C4-2B (cell line): ENCODE measurements at regions not wholly inside any gene's neighbourhood (a gene's known extent, or its start where the extent isn't known, plus 50 kb on each side); places are given as distances from the start of the nearest gene placed in this dataset.

Experiments
- CTCF ChIP-seq: fragments of 450-650 bp; conservative IDR thresholded peaks from 2 replicates; pipeline ENCODE4 v1.5.1; 2017; ENCODE audit warnings: mild to moderate bottlenecking
- ZFX ChIP-seq: fragments of 450-650 bp; IDR thresholded peaks from 2 replicates; pipeline ENCODE4 v1.6.1; 2017

DNA sequence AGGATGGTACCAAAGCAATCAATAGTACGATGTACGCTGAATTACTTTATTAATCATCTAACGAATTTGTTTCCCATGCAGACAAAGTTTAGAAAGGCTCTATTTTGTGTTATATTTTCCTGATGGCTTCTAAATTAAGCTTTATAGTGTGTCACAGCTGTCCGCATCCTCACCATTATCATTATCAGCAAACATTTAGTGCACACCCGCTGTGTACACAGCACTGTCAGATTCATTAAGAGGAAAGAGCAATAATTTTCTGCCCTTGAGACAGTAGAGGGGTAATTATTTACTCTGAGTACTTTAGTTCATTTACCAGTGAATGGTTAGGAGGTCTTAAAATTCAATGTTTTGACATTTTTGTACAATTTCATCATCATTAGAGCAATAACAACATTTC, 233.3 kb upstream of the PTPRZ1 start:
- no peak for TF ChIP-seq CTCF
- no peak for TF ChIP-seq ZFX
